Mesodermal cell (in vitro differentiated cells): ENCODE measurements at regions not wholly inside any gene's neighbourhood (a gene's known extent, or its start where the extent isn't known, plus 50 kb on each side); places are given as distances from the start of the nearest gene placed in this dataset.

Experiments used
- H3K27ac ChIP-seq: 2 replicates; pipeline ENCODE4 v1.7.0; 2013; ENCODE audit warnings: mild to moderate bottlenecking, low read depth, low read length, moderate library complexity; ENCODE audit not compliant: severe bottlenecking
- H3K36me3 ChIP-seq: 2 replicates; pipeline ENCODE4 v1.7.1; 2013; ENCODE audit warnings: mild to moderate bottlenecking, low read length, moderate library complexity; ENCODE audit not compliant: control insufficient read depth, insufficient read depth
- H3K4me1 ChIP-seq: one replicate; pipeline ENCODE4 v1.7.1; 2013; ENCODE audit warnings: mild to moderate bottlenecking, low read length; ENCODE audit not compliant: insufficient read depth, control insufficient read depth, poor library complexity, severe bottlenecking
- H3K4me3 ChIP-seq: 2 replicates; pipeline ENCODE4 v1.7.0; 2013; ENCODE audit warnings: low read length, control low read depth, mild to moderate bottlenecking; ENCODE audit not compliant: insufficient read depth, poor library complexity, severe bottlenecking; ENCODE audit errors: extremely low read depth
- H3K9me3 ChIP-seq: 2 replicates; pipeline ENCODE4 v1.7.1; 2013; ENCODE audit warnings: mild to moderate bottlenecking, low read length, moderate library complexity; ENCODE audit not compliant: control insufficient read depth
- WGBS, 2 experiments: methylation state at CpG; one replicate each; pipeline ENCODE4 v1.1.5; 2013; ENCODE audit warnings: missing lambda C conversion rate in 2 of 2; ENCODE audit not compliant: insufficient coverage in 2 of 2; 5-methylcytosine and 5-hydroxymethylcytosine counted together

- no peak overlapping the region for H3K4me3 ChIP-seq
- H3K9me3 ChIP-seq, result no peaks in the 10 kb centered on the region
- no peaks in the 10 kb centered on the region for H3K4me1 ChIP-seq
- no peak overlapping the region for H3K27ac ChIP-seq
- H3K36me3 ChIP-seq, result no peaks in the 10 kb centered on the region
- 93 to 95% methylated on average over 4 of the region's 4 CpGs for WGBS, 2 experiments
Observed at GRCh38 chr4:136458326-136458725, 1074.0 kb downstream of the PCDH18 start.

GRCh38 chr4:136457577-136457976 is 1074.7 kb downstream of the PCDH18 start:
- no peaks in the 10 kb centered on the region for H3K4me1 ChIP-seq
- H3K9me3 ChIP-seq, result no peaks in the 10 kb centered on the region
- no peak overlapping the region for H3K4me3 ChIP-seq
- no peak overlapping the region for H3K27ac ChIP-seq
- WGBS, 2 experiments, result 88 to 93% methylated on average over 3 to 4 of the region's 5 CpGs
- H3K36me3 ChIP-seq, result no peaks in the 10 kb centered on the region

- Histone ChIP-seq H3K9me3 (no peaks in the 10 kb centered on the region), H3K36me3 (no peaks in the 10 kb centered on the region), H3K4me1 (no peaks in the 10 kb centered on the region), H3K27ac (no peak overlapping the region), H3K4me3 (no peak overlapping the region)
- WGBS, 2 experiments, result 88 to 89% methylated on average over 1 to 2 of the region's 2 CpGs
Observed at GRCh38 chr4:136457004-136457403, 1075.3 kb downstream of the PCDH18 start.

GRCh38 chr4:136443006-136443405 is 1089.3 kb downstream of the PCDH18 start:
- Histone ChIP-seq H3K4me3 (no peak overlapping the region), H3K27ac (no peak overlapping the region), H3K9me3 (no peaks in the 10 kb centered on the region), H3K4me1 (no peaks in the 10 kb centered on the region), H3K36me3 (no peaks in the 10 kb centered on the region)
- WGBS, 2 experiments, result 81 to 94% methylated on average over 2 of the region's 4 CpGs

- Histone ChIP-seq H3K36me3 (no peaks in the 10 kb centered on the region), H3K4me3 (no peak overlapping the region), H3K9me3 (no peaks in the 10 kb centered on the region), H3K27ac (no peak overlapping the region), H3K4me1 (no peaks in the 10 kb centered on the region)
- 98% methylated on average over 5 of the region's 5 CpGs for WGBS, 2 experiments
Observed at GRCh38 chr4:136442447-136442846, 1089.8 kb downstream of the PCDH18 start.

GRCh38 chr4:136441629-136442282 is 1090.5 kb downstream of the PCDH18 start:
- 96% methylated on average over 5 of the region's 7 CpGs; no CpG with 5 or more reads in 1 of the 2 experiments for whole genome bisulfite sequencing, 2 experiments
- H3K4me3 ChIP-seq, result no peak overlapping the region

GRCh38 chr4:136438645-136439044 is 1093.6 kb downstream of the PCDH18 start:
- Histone ChIP-seq H3K4me3 (no peak overlapping the region), H3K27ac (no peak overlapping the region), H3K4me1 (no peaks in the 10 kb centered on the region), H3K9me3 (no peaks in the 10 kb centered on the region), H3K36me3 (no peaks in the 10 kb centered on the region)

More at GRCh38 chr4:136441629-136442282, 1090.5 kb downstream of the PCDH18 start:
- Histone ChIP-seq H3K27ac (no peak overlapping the region), H3K36me3 (no peaks in the 10 kb centered on the region), H3K9me3 (no peaks in the 10 kb centered on the region), H3K4me1 (no peaks in the 10 kb centered on the region)

- Histone ChIP-seq H3K36me3 (no peaks in the 10 kb centered on the region), H3K4me1 (no peaks in the 10 kb centered on the region), H3K27ac (no peak overlapping the region), H3K4me3 (no peak overlapping the region), H3K9me3 (no peaks in the 10 kb centered on the region)
Observed at GRCh38 chr4:136424052-136424451, 1108.2 kb downstream of the PCDH18 start.

- Histone ChIP-seq H3K27ac (no peak overlapping the region), H3K4me1 (no peaks in the 10 kb centered on the region), H3K9me3 (no peaks in the 10 kb centered on the region), H3K4me3 (no peak overlapping the region), H3K36me3 (no peaks in the 10 kb centered on the region)
Observed at GRCh38 chr4:136414981-136415380, 1117.3 kb downstream of the PCDH18 start.

GRCh38 chr4:136412708-136413107 is 1119.6 kb downstream of the PCDH18 start:
- Histone ChIP-seq H3K27ac (no peak overlapping the region), H3K4me1 (no peaks in the 10 kb centered on the region), H3K4me3 (no peak overlapping the region), H3K36me3 (no peaks in the 10 kb centered on the region), H3K9me3 (no peaks in the 10 kb centered on the region)
- 86 to 100% methylated on average over 1 of the region's 2 CpGs for WGBS, 2 experiments

- WGBS, 2 experiments, result 67 to 74% methylated on average over 1 to 5 of the region's 5 CpGs
- Histone ChIP-seq H3K4me1 (no peaks in the 10 kb centered on the region), H3K4me3 (no peak overlapping the region), H3K9me3 (no peaks in the 10 kb centered on the region), H3K27ac (no peak overlapping the region), H3K36me3 (no peaks in the 10 kb centered on the region)
Observed at GRCh38 chr4:136400829-136401228, 1131.5 kb downstream of the PCDH18 start.
